HEK293T (cell line): ENCODE measurements at regions not wholly inside any gene's neighbourhood (a gene's known extent, or its start where the extent isn't known, plus 50 kb on each side); places are given as distances from the start of the nearest gene placed in this dataset.

ENCODE experiments used
- CTCF ChIA-PET: fragments of 350-600 bp; formaldehyde crosslinking; extraction: SDS; loops from one replicate; lab custom pipeline; 2021; ENCODE audit warnings: antibody characterized with exemption, inconsistent platforms; lab: Yijun Ruan, JAX
- POLR2A ChIA-PET: fragments of 350-600 bp; formaldehyde crosslinking; extraction: SDS; loops from one replicate; lab custom pipeline; 2020; ENCODE audit warnings: antibody characterized with exemption, inconsistent platforms; lab: Yijun Ruan, JAX
- DNase-seq: peaks from one replicate; pipeline ENCODE4 v3.0.0; 2012; ENCODE audit warnings: mixed read lengths; ENCODE audit errors: extremely low spot score
- ARNT ChIP-seq: fragments of 450-650 bp; IDR thresholded peaks from 2 replicates; pipeline ENCODE4 v1.6.1; 2017; ENCODE audit warnings: mild to moderate bottlenecking
- BHLHE40 ChIP-seq: fragments of 450-650 bp; IDR thresholded peaks from 2 replicates; pipeline ENCODE4 v1.6.1; 2016; ENCODE audit warnings: mild to moderate bottlenecking, moderate library complexity, borderline replicate concordance
- CTBP1 ChIP-seq: fragments of 450-650 bp; IDR thresholded peaks from 2 replicates; pipeline ENCODE4 v1.6.1; 2016; ENCODE audit warnings: borderline replicate concordance
- ELF4 ChIP-seq: fragments of 450-650 bp; IDR thresholded peaks from 2 replicates; pipeline ENCODE4 v1.6.1; 2017; ENCODE audit warnings: antibody characterized with exemption
- FOXA1 ChIP-seq: fragments of 450-650 bp; IDR thresholded peaks from 2 replicates; pipeline ENCODE4 v1.6.1; 2016; ENCODE audit warnings: mild to moderate bottlenecking
- FOXK2 ChIP-seq: fragments of 450-650 bp; IDR thresholded peaks from 2 replicates; pipeline ENCODE4 v1.6.1; 2016; ENCODE audit warnings: mild to moderate bottlenecking
- FOXM1 ChIP-seq: fragments of 450-650 bp; IDR thresholded peaks from 2 replicates; pipeline ENCODE4 v1.6.1; 2017; ENCODE audit warnings: mild to moderate bottlenecking, borderline replicate concordance
- HDGF ChIP-seq: fragments of 450-650 bp; IDR thresholded peaks from 2 replicates; pipeline ENCODE4 v1.6.1; 2017; ENCODE audit warnings: antibody characterized with exemption, borderline replicate concordance
- L3MBTL2 ChIP-seq: fragments of 450-650 bp; conservative IDR thresholded peaks from 2 replicates; pipeline ENCODE4 v1.6.1; 2016; ENCODE audit warnings: mild to moderate bottlenecking
- LEF1 ChIP-seq: fragments of 450-650 bp; IDR thresholded peaks from 2 replicates; pipeline ENCODE4 v1.6.1; 2017; ENCODE audit warnings: mild to moderate bottlenecking, borderline replicate concordance
- NFRKB ChIP-seq: fragments of 450-650 bp; IDR thresholded peaks from 2 replicates; pipeline ENCODE4 v1.6.1; 2016; ENCODE audit warnings: mild to moderate bottlenecking, moderate library complexity
- SP1 ChIP-seq: fragments of 450-650 bp; IDR thresholded peaks from 2 replicates; pipeline ENCODE4 v1.6.1; 2017
- SUZ12 ChIP-seq: fragments of 450-650 bp; IDR thresholded peaks from 2 replicates; pipeline ENCODE4 v1.6.1; 2016; ENCODE audit warnings: mild to moderate bottlenecking
- TARDBP ChIP-seq: fragments of 450-650 bp; IDR thresholded peaks from 2 replicates; pipeline ENCODE4 v1.6.1; 2016
- ZNF384 ChIP-seq: fragments of 450-650 bp; IDR thresholded peaks from 2 replicates; pipeline ENCODE4 v1.6.1; 2016
- TF ChIP-seq, protein P1 (sequence below): fragments of 450-650 bp; IDR thresholded peaks from 2 replicates; pipeline ENCODE4 v1.6.1; 2016

GRCh38 chr10:33884604-33885003 lies 550.1 kb upstream of the NRP1 start:
- CTCF ChIA-PET: no interaction called here
- no peak for DNase-seq
- TF ChIP-seq TARDBP (no peak), L3MBTL2 (no peak), ARNT (no peak), FOXK2 (no peak), BHLHE40 (no peak)
- TF ChIP-seq, protein P1, sequence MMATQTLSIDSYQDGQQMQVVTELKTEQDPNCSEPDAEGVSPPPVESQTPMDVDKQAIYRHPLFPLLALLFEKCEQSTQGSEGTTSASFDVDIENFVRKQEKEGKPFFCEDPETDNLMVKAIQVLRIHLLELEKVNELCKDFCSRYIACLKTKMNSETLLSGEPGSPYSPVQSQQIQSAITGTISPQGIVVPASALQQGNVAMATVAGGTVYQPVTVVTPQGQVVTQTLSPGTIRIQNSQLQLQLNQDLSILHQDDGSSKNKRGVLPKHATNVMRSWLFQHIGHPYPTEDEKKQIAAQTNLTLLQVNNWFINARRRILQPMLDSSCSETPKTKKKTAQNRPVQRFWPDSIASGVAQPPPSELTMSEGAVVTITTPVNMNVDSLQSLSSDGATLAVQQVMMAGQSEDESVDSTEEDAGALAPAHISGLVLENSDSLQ: no peak
- POLR2A ChIA-PET: no interaction called here

DNA sequence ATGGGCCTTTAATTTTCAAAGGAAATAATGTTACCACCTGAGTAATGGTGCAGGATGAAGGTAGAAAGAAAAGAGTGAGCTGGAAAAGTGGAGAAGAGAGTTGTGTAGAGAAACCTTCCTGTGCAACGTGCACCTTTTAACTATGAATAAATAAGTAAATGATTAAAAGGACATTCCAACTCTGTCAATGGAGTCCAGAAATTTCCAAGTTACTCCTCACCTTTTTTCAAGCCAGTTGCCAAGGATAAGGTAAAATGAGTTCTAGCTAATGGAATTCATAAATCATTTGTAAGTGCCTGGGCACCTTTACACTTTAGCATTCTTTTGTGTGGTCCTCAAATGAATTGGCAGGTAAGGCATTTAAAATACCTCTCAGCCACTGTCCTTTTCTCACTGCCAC lies 549.4 kb upstream of the NRP1 start:
- POLR2A ChIA-PET: no interaction called here
- TF ChIP-seq BHLHE40 (no peak), LEF1 (no peak), SP1 (no peak), ARNT (no peak), TARDBP (no peak), NFRKB (no peak), ZNF384 (no peak), HDGF (no peak), CTBP1 (no peak), FOXM1 (no peak), FOXA1 (no peak), FOXK2 (no peak), L3MBTL2 (no peak), ELF4 (no peak), SUZ12 (no peak)
- TF ChIP-seq, protein P1: no peak
- no peak for DNase-seq
- CTCF ChIA-PET: no interaction called here

DNA sequence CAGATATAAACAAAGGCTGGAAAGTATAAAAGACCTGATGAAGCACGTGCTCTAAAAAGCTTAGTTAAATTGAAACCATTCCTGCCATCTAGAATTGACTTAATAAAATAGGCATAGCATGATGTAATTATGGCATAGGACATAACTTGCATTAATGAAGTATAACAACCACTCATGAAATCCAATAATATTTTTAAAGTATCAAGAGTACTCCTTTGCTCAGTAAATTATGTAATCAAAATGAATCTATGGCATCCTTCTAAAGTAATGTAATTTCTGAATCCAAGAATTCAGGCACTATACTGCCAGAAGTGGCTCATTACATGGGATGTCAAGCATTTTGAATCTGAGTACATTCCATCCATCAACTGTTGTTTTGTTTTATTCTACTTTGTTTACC lies 548.5 kb upstream of the NRP1 start:
- POLR2A ChIA-PET: no interaction called here
- TF ChIP-seq SP1: no peak
- TF ChIP-seq ARNT: no peak
- TF ChIP-seq FOXM1: no peak
- no peak for TF ChIP-seq L3MBTL2
- TF ChIP-seq BHLHE40: no peak
- no peak for TF ChIP-seq CTBP1
- TF ChIP-seq FOXK2: no peak
- no peak for TF ChIP-seq ZNF384
- no peak for TF ChIP-seq TARDBP
- TF ChIP-seq SUZ12: no peak
- TF ChIP-seq, protein P1: no peak
- no peak for DNase-seq
- CTCF ChIA-PET: no interaction called here

GRCh38 chr10:33880291-33880690 lies 545.8 kb upstream of the NRP1 start:
- ChIA-PET CTCF (no interaction called here), POLR2A (no interaction called here)
- no peak for DNase-seq
- TF ChIP-seq ARNT (no peak), FOXM1 (no peak)

DNA sequence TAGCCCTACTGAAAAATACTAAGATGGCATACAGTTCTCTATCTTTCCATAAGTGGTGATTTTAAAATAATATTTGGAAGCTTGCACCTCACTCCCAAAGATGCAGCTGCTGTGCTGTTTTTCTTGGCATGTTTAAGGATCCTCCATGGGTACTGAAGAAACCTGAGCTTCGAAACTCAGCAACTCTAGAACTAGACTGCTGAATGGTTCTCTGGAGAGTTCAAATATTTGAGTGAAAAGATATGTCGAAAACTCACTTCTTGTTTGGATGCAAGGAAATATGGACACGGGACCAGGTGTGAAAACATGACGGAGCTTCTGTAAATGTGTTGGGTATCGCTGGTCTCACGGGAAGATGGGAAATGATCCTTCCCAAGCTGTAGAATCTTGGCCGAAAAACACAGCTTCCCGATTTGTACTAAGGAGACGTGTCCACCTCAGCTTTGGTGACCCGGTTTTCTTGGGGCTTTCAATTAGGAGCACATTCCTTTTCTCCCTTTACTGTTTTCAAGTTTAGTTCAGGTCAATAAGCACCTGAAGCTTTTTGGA lies 543.8 kb upstream of the NRP1 start:
- ChIA-PET POLR2A (no interaction called here), CTCF (no interaction called here)

GRCh38 chr10:33876584-33877400 lies 542.3 kb upstream of the NRP1 start:
- TF ChIP-seq BHLHE40 (no peak), ARNT (no peak), NFRKB (no peak), SP1 (no peak), ELF4 (no peak), L3MBTL2 (no peak), FOXA1 (no peak), HDGF (no peak), LEF1 (no peak), FOXM1 (no peak), TARDBP (no peak), FOXK2 (no peak), SUZ12 (no peak), CTBP1 (no peak), ZNF384 (no peak)
- TF ChIP-seq, protein P1: no peak
- CTCF ChIA-PET: no interaction called here
- DNase-seq: no peak
- POLR2A ChIA-PET: no interaction called here

More for the DNA sequence above, 543.8 kb upstream of the NRP1 start:
- no peak for DNase-seq
- TF ChIP-seq FOXM1: no peak
- no peak for TF ChIP-seq NFRKB
- no peak for TF ChIP-seq FOXK2
- TF ChIP-seq ARNT: no peak
- TF ChIP-seq CTBP1: no peak
- no peak for TF ChIP-seq LEF1
- no peak for TF ChIP-seq ELF4
- TF ChIP-seq ZNF384: no peak
